GM21786 (cell line): ENCODE measurements at regions not wholly inside any gene's neighbourhood (a gene's known extent, or its start where the extent isn't known, plus 50 kb on each side); places are given as distances from the start of the nearest gene placed in this dataset.

Source experiments
- ATAC-seq: cut with Tn5 transposase; IDR thresholded peaks from one replicate; pipeline ENCODE4 v1.9.1; 2021; ENCODE audit not compliant: unreplicated experiment

- ATAC-seq = no peak
Observed at GRCh38 chr21:27764056-27764455, 797.2 kb upstream of the ADAMTS5 start.

- ATAC-seq = no peak
Observed at GRCh38 chr21:27761623-27762022, 794.7 kb upstream of the ADAMTS5 start.

DNA sequence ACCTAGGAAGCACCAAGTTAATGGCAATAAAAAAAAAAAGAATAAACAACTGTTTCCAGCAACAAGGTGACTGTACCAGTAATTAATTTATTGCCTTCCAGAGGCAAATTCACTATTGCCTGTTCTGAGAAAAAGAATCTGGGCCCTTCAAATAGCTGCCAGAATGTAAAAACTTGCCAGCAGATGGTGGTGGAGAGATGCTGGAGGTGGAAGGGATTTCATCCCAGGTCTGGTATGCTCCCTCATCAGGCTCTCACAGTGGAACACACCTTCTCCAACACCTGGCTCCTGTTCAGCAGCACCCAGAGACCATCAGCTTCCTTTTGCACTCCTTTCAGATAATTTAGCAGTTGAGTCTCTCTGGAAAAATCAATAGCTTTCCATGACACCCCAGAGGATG, 792.9 kb upstream of the ADAMTS5 start:
- no peak for ATAC-seq

- no peak for ATAC-seq
Observed at GRCh38 chr21:27759091-27759659, 792.3 kb upstream of the ADAMTS5 start.

DNA sequence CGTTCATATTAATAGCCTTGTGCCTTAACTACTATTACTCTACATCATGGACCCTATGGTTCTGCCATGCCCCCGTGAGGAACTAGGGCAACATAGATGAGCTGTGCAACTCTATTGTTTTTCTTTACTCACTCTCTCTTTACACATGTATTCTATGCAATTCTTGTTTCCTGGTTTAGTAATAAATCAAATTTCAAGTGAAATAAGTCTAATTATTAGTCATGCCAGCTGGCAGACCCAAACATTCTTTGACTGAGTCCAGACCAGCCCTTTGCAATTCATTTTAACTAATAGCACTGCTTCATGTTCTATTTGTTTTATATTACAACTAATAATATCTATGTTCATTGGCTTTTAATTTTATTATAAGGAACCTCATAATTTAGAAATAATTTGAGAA, 789.3 kb upstream of the ADAMTS5 start:
- no peak for ATAC-seq

GRCh38 chr21:27743971-27744564, 777.2 kb upstream of the ADAMTS5 start:
- no peak for ATAC-seq

DNA sequence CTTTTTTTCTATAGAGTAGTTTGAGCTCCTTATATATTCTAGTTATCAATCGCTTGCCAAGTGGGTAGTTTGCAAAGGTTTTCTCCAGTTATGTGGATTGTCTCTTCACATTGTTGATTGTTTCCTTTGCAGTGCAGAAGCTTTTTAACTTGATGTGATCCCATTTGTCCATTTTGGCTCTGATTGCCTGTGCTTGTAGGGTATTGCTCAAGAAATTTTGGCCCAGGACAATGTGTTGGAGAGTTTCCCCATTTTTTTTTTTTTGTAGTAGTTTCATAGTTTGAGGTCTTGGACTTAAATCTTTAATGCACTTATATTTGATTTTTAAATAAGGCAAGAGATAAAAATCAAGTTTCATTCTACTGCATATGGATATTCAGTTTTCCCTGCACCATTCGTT, 774.8 kb upstream of the ADAMTS5 start:
- no peak for ATAC-seq

- no peak for ATAC-seq
Observed at GRCh38 chr21:27740084-27740483, 773.2 kb upstream of the ADAMTS5 start.

GRCh38 chr21:27739187-27739586, 772.3 kb upstream of the ADAMTS5 start:
- no peak for ATAC-seq

- no peak for ATAC-seq
Observed at GRCh38 chr21:27735699-27736098, 768.8 kb upstream of the ADAMTS5 start.

GRCh38 chr21:27734146-27734545, 767.3 kb upstream of the ADAMTS5 start:
- ATAC-seq = no peak

DNA sequence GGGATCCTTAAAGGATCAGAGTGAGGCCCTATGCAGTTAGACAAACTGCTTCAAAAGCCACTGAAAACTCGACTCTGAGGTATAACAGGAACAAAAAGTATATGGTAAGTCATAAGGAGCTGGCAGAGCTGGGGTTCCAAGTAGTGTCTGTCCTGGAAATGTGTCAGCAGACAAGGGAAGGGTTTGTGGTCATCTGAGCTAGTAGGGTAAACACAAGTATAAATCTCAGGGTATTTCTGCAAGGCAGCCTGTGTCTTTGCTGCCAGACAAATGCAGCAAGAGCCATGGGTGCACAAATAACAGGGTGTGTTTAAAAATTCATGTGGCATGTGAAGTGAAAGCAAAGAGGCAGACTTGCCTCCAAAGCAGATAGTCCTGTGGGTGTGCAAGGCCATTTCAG, 759.0 kb upstream of the ADAMTS5 start:
- ATAC-seq = no peak

DNA sequence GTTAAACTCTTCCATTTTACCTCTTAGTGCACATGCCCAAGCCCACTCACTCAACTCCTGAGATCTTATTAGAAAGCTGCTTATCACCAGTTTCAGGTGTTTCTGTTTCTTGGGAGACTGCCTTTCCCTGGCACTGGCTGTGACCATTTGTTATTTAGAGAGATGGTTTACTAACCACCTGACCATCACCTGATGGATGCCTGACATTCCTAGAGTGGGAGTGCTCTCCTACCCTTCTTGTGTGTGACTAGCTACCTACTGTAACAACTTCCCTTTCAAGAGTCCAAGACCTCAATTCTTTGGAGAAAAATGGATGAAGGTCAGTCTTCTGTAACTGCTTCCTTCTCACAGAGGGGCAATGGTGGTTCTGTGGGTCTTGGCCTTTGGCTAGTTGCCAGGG, 755.2 kb upstream of the ADAMTS5 start:
- ATAC-seq = no peak

GRCh38 chr21:27721675-27722074, 754.8 kb upstream of the ADAMTS5 start:
- no peak for ATAC-seq

DNA sequence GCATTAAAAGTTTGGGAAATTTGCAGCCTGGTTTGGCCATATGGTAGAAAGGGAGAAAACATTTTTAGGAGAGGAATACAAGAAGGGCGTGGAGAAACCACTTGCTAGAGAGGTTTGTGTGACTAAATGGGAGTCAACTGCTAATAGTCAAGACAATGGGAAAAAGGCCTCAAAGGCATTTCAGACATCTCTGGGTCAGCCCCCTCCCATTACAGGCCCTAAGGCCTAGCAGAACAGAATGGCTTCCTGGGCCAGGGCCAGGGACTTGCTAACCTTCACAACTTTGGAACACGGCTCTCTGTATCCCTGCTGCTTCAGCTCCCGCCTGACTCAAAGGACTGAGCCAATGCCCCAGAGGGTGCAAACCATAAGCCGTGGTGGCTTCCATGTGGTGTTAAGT, 752.3 kb upstream of the ADAMTS5 start:
- no peak for ATAC-seq

GRCh38 chr21:27715131-27715530, 748.2 kb upstream of the ADAMTS5 start:
- ATAC-seq = no peak

DNA sequence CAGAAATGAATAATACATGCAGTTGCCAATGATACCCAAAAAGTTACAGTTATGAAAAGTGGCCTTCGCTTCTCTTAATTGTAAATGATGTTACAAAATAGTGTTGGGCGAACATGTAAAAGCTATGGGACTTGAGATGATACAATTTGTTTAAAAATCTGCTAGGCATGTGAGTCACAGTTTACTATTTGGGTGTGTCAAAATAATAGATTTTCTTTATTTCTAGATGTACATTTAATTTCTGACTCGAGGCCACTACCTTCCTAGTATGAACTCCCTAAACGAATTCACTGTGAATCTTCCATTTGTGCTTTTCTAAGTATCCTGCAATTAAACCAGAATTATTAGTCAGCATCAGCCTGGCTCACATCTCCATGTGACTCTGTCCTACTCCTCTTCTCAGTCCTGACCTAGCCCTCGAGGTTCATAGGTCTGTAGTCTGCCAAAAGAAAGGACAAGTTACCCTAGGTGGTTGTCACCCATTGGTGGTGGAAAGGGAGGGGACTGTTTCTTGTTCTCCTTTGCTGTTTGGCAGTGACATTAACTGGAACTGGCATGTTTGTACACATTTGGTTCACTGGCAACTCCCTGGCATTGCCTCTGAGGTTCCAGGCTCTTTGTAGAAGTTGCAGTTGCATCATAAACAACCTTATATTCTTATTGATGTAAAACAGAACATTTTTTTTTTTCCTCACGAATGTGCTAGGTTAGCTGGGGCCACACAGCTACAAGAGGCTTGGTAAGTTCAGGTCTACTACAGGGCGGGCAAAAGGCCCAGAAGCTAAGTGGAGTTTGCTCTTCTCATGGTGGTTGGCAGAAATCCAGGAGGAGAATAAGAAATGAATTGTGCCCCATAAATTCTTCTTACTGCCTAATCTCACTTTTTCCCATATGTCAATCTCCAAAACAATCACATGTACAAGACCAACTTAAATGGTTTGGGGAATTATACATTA, 746.5 kb upstream of the ADAMTS5 start:
- no peak for ATAC-seq

DNA sequence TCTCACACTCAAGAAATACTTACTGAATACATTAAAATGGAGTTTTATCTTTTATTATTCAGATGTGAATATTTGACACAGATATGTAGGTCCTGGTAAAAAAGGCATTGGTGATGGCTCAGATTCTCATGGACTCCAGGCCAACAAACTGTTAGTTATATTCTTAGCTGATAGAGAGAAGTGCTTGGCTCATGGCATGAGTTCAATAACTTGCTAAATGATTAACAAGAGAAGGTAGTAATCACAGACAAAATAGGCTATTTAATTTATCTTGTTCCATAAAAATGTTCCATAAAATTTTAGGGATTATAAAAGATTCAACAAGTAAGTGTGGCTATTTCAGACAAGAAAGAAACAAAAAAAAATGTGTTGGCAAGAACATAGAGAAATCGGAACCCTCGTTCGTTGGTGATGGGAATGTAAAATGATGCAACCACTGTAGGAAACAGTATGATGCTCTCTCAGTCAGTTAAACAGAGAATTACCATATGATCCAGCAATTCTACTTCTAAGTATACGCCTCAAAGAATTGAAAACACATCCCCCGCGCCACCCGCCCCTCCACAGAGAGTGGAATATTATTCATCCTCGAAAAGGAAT, 737.8 kb upstream of the ADAMTS5 start:
- no peak for ATAC-seq

GRCh38 chr21:27703791-27704190, 736.9 kb upstream of the ADAMTS5 start:
- ATAC-seq = no peak

DNA sequence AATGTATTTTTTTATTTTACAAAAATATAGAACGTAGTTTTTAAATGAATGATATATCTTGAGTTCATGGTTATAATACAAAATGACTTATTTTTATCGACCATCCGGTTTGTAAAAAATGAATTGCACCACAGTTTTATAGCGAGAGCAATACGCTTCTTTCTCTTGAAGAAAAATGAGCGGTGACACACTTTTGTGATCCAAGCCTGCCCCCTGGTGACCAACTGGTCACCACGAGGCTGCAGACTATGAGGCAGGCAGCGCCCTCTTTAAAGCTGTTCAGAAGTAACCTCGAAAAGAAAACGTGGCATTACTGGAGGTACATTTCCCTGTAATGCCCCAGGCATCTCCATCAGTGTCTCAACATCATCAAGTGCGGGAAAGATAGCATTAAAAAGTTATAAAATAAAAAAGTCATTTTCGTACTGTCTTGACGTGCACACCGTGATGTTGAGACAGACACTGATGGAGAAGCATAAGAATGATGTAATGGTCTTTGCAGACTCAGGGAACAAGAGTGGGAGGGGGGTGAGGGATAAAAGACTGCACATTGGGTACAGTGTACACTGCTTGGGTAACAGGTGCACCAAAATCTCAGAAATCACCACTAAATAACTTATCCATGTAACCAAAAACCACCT, 734.2 kb upstream of the ADAMTS5 start:
- ATAC-seq = no peak

GRCh38 chr21:27695246-27695645, 728.4 kb upstream of the ADAMTS5 start:
- ATAC-seq = no peak
